HEK293 (cell line): ENCODE measurements at regions not wholly inside any gene's neighbourhood (a gene's known extent, or its start where the extent isn't known, plus 50 kb on each side); places are given as distances from the start of the nearest gene placed in this dataset.

Source experiments
- CTCF ChIA-PET: fragments of 350-600 bp; formaldehyde crosslinking; extraction: SDS; loops from one replicate; lab custom pipeline; 2021; ENCODE audit warnings: antibody characterized with exemption; lab: Yijun Ruan, JAX
- POLR2A ChIA-PET: fragments of 300-600 bp; formaldehyde crosslinking; extraction: SDS; loops from one replicate; lab custom pipeline; 2020; ENCODE audit warnings: antibody characterized with exemption, inconsistent platforms; lab: Yijun Ruan, JAX
- H3K27ac ChIP-seq: fragments of 200-500 bp; sonication (Bioruptor generic); 2 replicates; pipeline ENCODE4 v1.5.1; 2014; ENCODE audit warnings: low read depth, low read length, control low read depth, inconsistent platforms; ENCODE audit errors: extremely low read depth
- H3K36me3 ChIP-seq, 2 experiments: fragments of 200-500 bp in 1 of 2; sonication (Bioruptor generic) in 1 of 2; 1 replicate in 1 of 2; 2 replicates in 1 of 2; pipeline ENCODE4 v1.5.1; 2014 to 2017; ENCODE audit warnings: inconsistent platforms in 2 of 2, low read length in 2 of 2; ENCODE audit not compliant: control insufficient read depth in 2 of 2, insufficient read depth in 1 of 2
- H3K4me1 ChIP-seq: fragments of 200-500 bp; sonication (Bioruptor generic); 2 replicates; pipeline ENCODE4 v1.5.1; 2014; ENCODE audit warnings: mild to moderate bottlenecking, low read length, inconsistent platforms; ENCODE audit not compliant: control insufficient read depth, insufficient read depth
- H3K4me3 ChIP-seq: 2 replicates; pipeline ENCODE4 v1.5.1; 2011; ENCODE audit warnings: low read depth, mild to moderate bottlenecking, control low read depth, low read length, moderate library complexity
- H3K9me3 ChIP-seq: fragments of 200-500 bp; sonication (Bioruptor generic); 2 replicates; pipeline ENCODE4 v1.5.1; 2014; ENCODE audit warnings: low read depth, low read length, inconsistent platforms; ENCODE audit not compliant: control insufficient read depth, insufficient read depth
- KLF17 ChIP-seq: fragments of 450-650 bp; formaldehyde crosslinking; IDR thresholded peaks from 2 replicates; pipeline ENCODE4 v1.5.1; 2016; ENCODE audit warnings: missing biosample characterization, missing genetic modification characterization
- KLF8 ChIP-seq: fragments of 450-650 bp; formaldehyde crosslinking; IDR thresholded peaks from 2 replicates; pipeline ENCODE4 v1.5.1; 2016; ENCODE audit warnings: missing biosample characterization, missing genetic modification characterization
- MYNN ChIP-seq: fragments of 450-650 bp; formaldehyde crosslinking; IDR thresholded peaks from 2 replicates; pipeline ENCODE4 v1.5.1; 2016; ENCODE audit warnings: missing biosample characterization, missing genetic modification characterization, borderline replicate concordance
- RBAK ChIP-seq: fragments of 450-650 bp; formaldehyde crosslinking; IDR thresholded peaks from 2 replicates; pipeline ENCODE4 v1.5.1; 2016; ENCODE audit warnings: missing biosample characterization, missing genetic modification characterization
- SALL2 ChIP-seq: fragments of 450-650 bp; formaldehyde crosslinking; IDR thresholded peaks from 2 replicates; pipeline ENCODE4 v1.5.0; 2017; ENCODE audit warnings: missing biosample characterization, mild to moderate bottlenecking, missing genetic modification characterization, borderline replicate concordance
- SP3 ChIP-seq: fragments of 450-650 bp; formaldehyde crosslinking; IDR thresholded peaks from 2 replicates; pipeline ENCODE4 v1.5.1; 2016; ENCODE audit warnings: missing biosample characterization, missing genetic modification characterization
- TSHZ1 ChIP-seq: fragments of 450-650 bp; formaldehyde crosslinking; IDR thresholded peaks from 2 replicates; pipeline ENCODE4 v1.5.1; 2016; ENCODE audit warnings: missing biosample characterization, missing genetic modification characterization, borderline replicate concordance
- ZBTB1 ChIP-seq: fragments of 450-650 bp; formaldehyde crosslinking; IDR thresholded peaks from 2 replicates; pipeline ENCODE4 v1.5.1; 2016; ENCODE audit warnings: missing biosample characterization, missing genetic modification characterization
- ZBTB8A ChIP-seq: fragments of 450-650 bp; formaldehyde crosslinking; IDR thresholded peaks from 2 replicates; pipeline ENCODE4 v1.5.1; 2016; ENCODE audit warnings: missing biosample characterization, missing genetic modification characterization
- ZNF155 ChIP-seq: fragments of 450-650 bp; formaldehyde crosslinking; IDR thresholded peaks from 2 replicates; pipeline ENCODE4 v1.5.1; 2016; ENCODE audit warnings: missing biosample characterization, missing genetic modification characterization
- ZNF324 ChIP-seq: fragments of 450-650 bp; formaldehyde crosslinking; IDR thresholded peaks from 2 replicates; pipeline ENCODE4 v1.5.1; 2016; ENCODE audit warnings: missing biosample characterization, missing genetic modification characterization
- ZNF354C ChIP-seq: fragments of 450-650 bp; formaldehyde crosslinking; IDR thresholded peaks from 2 replicates; pipeline ENCODE4 v1.5.1; 2016; ENCODE audit warnings: missing biosample characterization, missing genetic modification characterization, low read depth, borderline replicate concordance
- ZNF488 ChIP-seq: fragments of 450-650 bp; formaldehyde crosslinking; IDR thresholded peaks from 2 replicates; pipeline ENCODE4 v1.5.1; 2016; ENCODE audit warnings: missing biosample characterization, missing genetic modification characterization
- ZNF518A ChIP-seq: fragments of 450-650 bp; formaldehyde crosslinking; conservative IDR thresholded peaks from 2 replicates; pipeline ENCODE4 v1.5.1; 2016; ENCODE audit warnings: low read depth, missing biosample characterization, missing genetic modification characterization
- ZNF548 ChIP-seq: fragments of 450-650 bp; formaldehyde crosslinking; IDR thresholded peaks from 2 replicates; pipeline ENCODE4 v1.5.1; 2016; ENCODE audit warnings: missing biosample characterization, missing genetic modification characterization
- ZNF549 ChIP-seq: fragments of 450-650 bp; IDR thresholded peaks from 2 replicates; pipeline ENCODE4 v1.5.1; 2018; ENCODE audit warnings: missing biosample characterization, missing genetic modification characterization, mild to moderate bottlenecking, inconsistent platforms, moderate library complexity
- ZNF585B ChIP-seq: fragments of 450-650 bp; formaldehyde crosslinking; IDR thresholded peaks from 2 replicates; pipeline ENCODE4 v1.5.1; 2016; ENCODE audit warnings: missing biosample characterization, missing genetic modification characterization
- ZNF701 ChIP-seq: fragments of 450-650 bp; formaldehyde crosslinking; IDR thresholded peaks from 2 replicates; pipeline ENCODE4 v1.5.1; 2016; ENCODE audit warnings: missing biosample characterization, missing genetic modification characterization

- TF ChIP-seq TSHZ1 (tag by site-specific recombination), result no peak
- no peak for TF ChIP-seq ZNF518A (tag by site-specific recombination)
- no peak for TF ChIP-seq ZNF354C
- TF ChIP-seq ZNF585B (tag by site-specific recombination), result no peak
- TF ChIP-seq, all 188 proteins: peak for 0
Measured at GRCh38 chr18:38459131-38459994, 893.8 kb upstream of the CELF4 start (continued).

- ChIA-PET POLR2A (no interaction called here), CTCF (interaction anchor here (0.7 kb wide), 1 partner anchor 1073 kb away, joined by 4 read pairs; no protein-coding TSS in a partner anchor)
- Histone ChIP-seq H3K4me1 (no peaks in the 10 kb centered on the region), H3K9me3 (no peaks in the 10 kb centered on the region), H3K27ac (no peak overlapping the region), H3K36me3 (no peaks in the 10 kb centered on the region), H3K4me3 (no peak overlapping the region)
- TF ChIP-seq ZNF549 (tag by site-specific recombination) (no peak), ZNF324 (no peak), ZNF548 (tag by site-specific recombination) (no peak)
Measured at GRCh38 chr18:38458698-38459097, 893.1 kb upstream of the CELF4 start.

- no peaks in the 10 kb centered on the region for H3K9me3 ChIP-seq
- H3K27ac ChIP-seq, result no peak overlapping the region
- CTCF ChIA-PET, result no interaction called here
- no peaks in the 10 kb centered on the region for H3K36me3 ChIP-seq
- POLR2A ChIA-PET, result no interaction called here
- TF ChIP-seq SP3 (tag by site-specific recombination) (no peak), ZNF155 (tag by site-specific recombination) (no peak), ZNF548 (tag by site-specific recombination) (no peak), KLF8 (tag by site-specific recombination) (no peak), ZNF701 (no peak), ZNF488 (tag by site-specific recombination) (no peak), RBAK (no peak), MYNN (tag by site-specific recombination) (no peak), ZBTB1 (tag by site-specific recombination) (no peak), ZBTB8A (tag by site-specific recombination) (no peak), KLF17 (no peak), SALL2 (tag by site-specific recombination) (no peak)
- no peak overlapping the region for H3K4me3 ChIP-seq
- no peaks in the 10 kb centered on the region for H3K4me1 ChIP-seq
Measured at GRCh38 chr18:38456253-38456652, 890.7 kb upstream of the CELF4 start.
